HG03354 (cell line): ENCODE measurements at regions not wholly inside any gene's neighbourhood (a gene's known extent, or its start where the extent isn't known, plus 50 kb on each side); places are given as distances from the start of the nearest gene placed in this dataset.
"Not testable (repeated sequence)": the region's sequence is repeated elsewhere in the genome, so short reads cannot be mapped to it uniquely, and the experiment has no call there.

Experiments used
- ATAC-seq: cut with Tn5 transposase; IDR thresholded peaks from one replicate; pipeline ENCODE4 v1.9.1; 2021; ENCODE audit warnings: mild to moderate bottlenecking; ENCODE audit not compliant: unreplicated experiment, poor library complexity, severe bottlenecking

DNA sequence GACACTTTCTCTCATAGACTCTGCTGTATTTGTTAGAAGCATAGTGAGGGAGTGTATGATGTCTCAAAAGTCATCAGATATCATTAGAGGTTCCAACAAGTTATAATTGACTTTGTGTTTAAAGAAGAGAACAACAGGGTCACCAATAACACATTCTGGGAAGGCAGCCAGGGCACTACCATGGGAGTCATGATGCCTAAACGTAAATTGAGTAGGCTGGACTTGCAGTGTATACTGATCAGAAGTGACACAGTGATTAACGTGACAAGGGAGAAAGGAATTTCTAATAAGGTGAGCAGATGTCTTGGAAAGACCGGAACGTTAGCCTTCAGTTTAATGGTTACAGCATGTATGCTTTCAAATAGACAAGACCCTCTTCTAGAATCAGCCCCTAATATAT lies 973.2 kb downstream of the NCAM2 start:
- ATAC-seq = no peak

DNA sequence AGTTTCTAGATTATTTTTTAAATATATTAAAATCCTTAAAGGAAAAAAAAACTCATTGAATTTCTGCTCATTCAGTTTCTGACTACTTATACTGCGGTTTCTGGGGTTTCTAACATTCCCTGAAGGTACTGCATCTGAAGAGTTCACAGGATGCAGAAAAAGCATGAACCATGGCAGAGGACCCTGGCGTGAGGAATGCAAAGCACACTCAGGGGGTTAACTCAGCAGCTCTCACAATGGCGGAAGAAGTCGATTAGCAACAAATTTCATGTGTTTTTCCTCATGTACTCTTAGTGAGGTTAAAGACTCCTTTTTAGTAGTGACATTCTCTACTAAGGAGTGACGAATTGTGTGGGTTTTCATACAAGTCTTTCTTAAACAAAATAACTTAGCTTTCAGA lies 975.6 kb downstream of the NCAM2 start:
- no peak for ATAC-seq

DNA sequence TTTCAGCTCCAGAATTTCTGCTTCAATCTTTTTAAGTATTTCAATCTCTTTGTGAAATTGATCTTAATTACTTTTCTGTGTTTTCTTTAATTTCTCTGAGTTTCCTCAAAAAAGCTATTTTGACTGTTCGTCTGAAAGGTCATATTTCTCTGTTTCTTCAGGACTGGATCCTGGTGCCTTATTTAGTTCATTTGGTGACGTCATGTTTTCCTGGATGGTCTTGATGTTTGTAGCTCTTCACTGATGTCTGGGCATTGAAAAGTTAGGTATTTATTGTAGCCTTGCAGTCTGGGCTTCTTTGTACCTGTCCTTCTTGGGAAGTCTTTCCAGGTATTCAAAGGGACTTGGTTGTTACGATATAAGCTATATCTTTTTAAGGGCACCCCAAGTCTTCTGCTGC lies 998.7 kb downstream of the NCAM2 start:
- ATAC-seq = no peak

DNA sequence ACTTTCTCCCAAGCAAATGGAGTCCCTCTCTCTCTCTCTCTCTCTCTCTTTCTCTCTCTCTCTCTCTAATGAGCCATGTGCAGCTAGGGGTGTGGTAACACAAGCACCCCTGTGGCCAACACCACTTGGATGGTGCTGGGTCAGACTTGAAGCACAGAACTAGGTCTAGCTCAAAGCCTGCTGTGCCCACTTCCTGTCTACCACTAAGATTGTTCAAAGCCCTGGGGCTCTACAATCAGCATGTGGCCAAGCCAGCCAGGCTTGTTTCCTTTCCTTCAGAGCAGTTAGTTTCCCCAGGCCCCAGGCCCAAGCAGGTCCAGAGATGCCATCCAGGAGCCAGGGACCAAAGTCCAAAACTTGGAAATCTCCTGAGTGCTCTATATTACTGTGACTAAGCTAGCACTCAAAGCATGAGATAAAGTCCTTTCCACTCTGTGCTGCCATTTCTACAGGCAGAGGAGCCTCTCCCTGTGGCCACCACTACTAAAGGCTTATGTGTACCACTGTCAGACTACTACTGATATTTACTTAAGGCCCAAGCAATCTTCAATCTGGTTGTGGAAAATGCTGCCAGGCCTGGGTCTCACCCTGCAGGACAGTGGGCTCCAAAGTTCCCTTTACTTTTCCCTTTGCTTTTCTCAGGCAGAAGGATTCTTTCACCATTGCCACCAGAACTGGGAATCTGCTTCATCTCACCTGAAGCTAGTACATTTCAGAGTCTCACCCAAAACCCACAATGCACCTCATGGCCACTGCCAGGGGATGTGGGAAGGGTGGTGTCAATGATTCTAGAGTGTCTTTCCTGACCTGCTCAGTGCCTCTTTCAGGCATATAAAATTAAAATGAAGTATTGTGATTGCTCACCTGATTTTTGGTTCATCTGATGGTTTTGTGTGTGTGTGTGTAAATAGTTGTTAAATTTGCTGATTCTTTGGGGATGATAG lies 999.5 kb downstream of the NCAM2 start:
- no peak for ATAC-seq

DNA sequence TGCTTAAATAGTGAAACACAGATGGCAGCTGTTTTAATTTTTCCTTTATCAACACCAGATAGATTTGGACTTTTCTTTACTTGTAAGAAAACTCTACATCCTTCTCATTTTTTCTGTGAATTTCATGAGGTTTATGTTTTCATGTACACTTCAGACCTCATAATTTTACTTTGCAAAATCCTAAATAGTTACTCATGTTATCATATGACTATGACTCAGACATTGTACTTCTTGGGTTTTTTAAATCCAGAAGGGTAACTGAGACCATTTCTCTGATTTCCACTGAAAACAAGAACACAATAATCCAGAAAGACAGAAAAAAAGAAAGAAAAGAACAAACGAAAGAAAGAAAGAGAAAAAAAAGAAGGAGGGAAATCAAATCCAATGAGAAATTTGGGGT lies 1021.6 kb downstream of the NCAM2 start:
- ATAC-seq = no peak

DNA sequence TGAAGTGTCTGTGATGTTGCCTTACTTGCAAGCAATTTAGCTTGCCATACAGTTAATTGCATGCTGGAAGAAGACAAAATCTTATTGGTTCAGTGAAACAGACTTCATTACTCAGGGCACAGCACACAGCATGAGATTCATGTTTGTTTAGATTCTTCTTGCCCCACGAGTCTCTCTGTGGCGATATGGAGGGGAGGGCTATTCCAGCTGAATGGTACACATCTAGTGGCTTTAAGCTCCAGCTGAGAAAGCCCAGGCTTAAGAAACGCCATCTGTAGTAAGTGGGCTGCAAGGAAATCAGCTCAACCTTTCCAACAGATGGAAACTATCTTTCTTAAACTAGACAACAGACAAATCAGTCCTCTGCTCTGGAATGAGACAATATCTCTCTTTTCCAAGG lies 1022.0 kb downstream of the NCAM2 start:
- ATAC-seq = no peak

DNA sequence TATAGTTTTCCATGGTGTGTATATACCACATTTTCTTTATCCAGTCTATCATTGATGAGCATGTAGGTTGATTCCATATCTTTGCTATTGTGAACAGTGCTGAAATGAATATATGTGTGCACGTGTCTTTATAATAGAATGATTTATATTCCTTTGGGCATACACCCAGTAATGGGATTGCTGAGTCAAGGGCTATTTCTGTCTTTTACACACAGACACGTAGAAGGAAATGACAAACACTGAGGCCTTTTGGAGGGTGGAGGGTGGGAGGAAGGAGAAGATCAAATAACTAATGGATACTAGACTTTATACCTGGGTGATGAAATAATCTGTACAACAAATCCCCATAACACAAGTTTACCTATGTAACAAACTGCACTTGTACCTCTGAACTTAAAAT lies 1025.7 kb downstream of the NCAM2 start:
- not testable (repeated sequence) for ATAC-seq

DNA sequence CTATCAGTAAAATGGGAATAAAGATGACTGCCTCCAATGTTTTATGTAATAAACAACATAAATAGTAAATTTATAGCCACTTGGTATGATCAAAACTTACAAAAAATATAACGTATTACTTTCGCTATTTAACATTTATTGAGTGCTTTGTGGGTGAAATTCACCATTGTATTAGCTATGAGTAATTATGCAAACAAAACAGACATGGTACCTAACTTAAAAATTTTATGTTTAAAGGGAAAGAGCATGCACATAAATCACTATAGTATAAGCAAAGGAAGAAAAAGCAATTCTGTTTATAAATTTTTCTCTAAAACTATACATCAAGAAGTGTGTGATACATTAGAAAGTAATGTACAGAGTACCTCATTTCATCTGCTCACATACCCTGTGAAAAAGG lies 1046.2 kb downstream of the NCAM2 start:
- no peak for ATAC-seq

DNA sequence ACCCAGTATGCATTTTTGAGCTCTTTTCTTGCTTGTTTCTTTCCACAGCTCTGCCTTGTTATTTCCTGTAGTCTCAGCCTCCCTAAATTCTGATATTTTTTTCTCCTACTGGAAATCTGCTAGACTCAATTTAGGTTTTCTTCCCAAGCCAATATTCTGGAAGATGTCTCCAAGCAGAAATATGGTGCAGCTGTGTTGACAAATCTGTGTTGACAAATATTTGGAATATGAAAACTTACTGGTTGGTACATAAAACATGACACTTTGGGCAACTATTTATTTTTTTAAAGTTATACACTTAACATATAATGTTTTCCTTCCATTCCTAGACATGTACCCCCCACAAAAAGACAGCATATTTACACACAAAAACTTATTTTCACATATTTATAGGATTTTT lies 1048.4 kb downstream of the NCAM2 start:
- no peak for ATAC-seq

DNA sequence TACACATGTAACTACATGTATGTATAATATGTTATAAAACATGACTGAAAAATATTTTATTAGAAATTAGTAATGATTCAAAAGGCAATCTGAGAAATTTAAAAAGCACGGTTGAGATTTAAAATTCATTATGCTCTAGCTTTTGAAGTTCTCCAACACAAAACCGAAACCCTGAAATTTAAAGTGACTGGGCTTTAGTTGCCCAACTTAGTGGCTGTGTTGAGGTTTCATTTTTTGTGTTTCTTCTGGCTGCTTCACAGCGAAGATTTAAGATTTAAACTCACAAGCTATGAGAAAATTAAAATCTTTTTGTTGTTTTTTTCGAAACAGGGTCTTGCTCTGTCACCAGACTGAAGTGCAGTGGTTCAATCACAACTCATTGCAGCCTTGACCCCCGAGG lies 1058.7 kb downstream of the NCAM2 start:
- no peak for ATAC-seq

DNA sequence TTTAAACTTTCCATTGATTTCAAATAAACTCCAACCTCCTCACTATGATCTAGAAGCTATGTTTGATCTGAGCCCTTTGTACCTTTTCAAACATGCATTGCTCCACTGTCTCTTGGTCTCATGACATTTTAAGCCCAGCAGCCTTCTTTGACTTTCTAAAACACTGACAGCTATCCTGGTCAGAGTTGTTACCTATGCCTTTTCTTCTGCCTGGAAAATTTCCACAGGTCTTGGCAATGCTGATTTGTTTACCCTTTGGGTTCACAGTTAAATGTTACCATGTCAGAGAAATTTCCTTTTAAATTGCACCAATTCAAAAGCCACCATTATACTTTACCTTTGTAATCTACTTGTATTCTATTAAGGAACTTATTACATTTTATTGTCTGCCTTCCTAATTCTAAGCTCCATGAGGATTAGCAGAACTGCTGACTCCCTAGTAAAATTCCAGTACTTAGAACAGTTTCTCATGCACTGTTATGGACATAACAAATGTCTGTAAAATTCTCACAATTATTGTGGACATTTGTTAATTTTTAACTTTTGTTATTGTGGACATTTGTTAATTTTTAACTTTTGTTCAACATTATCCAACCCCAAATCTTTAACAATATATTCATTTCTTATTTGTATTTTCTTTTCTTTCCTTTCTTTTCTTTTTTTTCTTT lies 1064.4 kb downstream of the NCAM2 start:
- no peak for ATAC-seq

DNA sequence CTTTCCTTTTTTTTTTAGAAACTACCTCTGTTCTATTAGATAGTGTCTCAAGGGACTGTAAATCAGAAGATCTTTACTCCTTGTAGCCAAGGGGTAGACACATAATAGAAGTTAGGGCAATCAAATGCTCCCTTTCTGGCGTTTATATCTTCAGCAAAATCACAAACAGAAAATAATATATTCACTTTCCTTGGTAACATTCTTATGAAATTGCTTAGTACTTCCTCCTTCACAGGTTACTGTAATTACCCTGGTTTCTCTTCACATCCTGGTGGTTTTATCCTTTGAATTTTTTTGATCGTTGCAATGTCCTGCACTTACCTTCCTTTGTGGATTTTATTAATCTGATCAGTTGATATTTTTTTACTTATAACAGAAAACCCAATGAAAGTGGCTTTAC lies 1064.9 kb downstream of the NCAM2 start:
- ATAC-seq = no peak

DNA sequence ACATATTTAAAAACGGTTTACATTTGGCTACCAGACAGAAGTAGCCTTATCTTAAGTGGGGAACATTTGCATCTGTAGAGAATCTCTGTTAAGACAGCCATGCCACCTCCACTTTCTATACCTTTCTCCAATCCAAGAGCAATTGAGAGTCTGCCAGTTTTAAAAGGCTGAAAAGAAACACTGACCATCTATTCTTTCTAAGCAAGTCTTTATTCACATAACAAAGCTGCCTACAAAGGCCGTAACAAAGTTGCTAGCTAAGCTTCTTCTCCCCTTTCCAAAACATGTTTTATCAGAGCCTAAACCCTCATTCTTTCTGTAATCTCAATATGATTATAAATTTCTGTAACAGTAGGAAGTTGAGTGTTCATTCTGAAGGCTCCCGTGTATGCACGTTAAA lies 1078.3 kb downstream of the NCAM2 start:
- no peak for ATAC-seq

DNA sequence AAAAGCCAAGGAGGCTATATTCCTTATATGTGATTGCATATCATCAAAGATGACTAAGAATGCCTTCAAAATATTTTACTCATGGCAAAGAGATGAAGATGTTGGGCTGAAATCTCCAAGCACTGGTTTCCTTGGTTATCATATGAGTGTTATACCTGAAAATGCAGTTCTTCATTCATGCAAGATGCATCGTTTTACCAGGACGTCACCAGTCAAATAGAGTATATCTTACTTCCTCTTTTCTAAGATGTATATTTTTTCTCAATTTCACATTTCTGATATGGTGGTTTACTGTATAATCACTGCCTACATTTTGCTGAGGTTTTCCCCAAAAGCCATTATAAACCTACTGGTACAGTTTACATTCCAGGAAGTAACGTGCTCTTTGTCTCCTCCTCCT lies 1085.7 kb downstream of the NCAM2 start:
- ATAC-seq = no peak

DNA sequence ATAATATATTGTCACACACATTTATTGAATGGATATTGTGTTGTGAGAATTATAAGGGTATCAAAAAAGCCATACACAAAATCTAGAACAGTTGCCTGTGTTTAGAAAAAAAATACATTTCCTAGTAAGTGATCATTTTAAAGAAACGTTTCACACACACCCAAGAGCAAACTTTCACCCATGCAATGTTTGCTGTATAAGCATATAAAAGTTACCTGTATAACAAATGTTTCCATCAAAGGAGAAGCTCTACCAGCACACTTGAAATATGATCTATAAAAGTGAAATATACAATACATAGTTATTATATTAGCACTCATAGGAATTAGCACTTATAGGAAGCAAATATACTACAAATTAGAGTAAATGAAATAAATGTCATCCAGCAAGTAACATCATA lies 1098.1 kb downstream of the NCAM2 start:
- no peak for ATAC-seq

DNA sequence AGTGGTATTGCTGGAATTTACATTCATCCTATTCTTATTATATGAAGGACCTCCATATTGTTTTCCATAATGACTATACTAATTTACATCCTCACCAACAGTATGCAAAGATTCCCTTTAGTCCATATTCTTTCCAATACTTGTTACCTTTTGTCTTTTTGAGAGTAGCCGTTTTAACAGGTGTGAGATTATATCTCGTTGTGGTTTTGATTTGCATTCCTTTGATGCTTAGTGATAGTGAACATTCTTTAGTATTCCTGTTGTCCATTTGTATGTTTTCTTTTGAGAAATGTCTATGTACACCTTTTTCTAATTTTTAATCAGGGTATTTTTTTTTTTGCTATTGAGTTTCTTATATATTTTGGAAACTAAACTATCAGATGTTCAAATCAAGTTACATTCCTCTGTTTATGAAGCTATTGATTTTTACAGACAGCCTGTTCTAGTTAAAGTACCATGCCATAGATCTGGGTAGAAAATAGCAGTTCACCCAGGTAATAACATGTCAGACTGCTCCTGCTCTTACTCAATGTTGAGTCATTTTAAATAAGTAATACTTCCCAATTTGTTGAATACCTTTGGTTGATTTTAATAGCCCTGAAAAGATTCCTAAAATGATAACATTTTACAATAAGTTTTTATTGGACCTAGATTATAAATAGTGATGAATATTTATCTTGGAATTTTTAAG lies 1108.7 kb downstream of the NCAM2 start:
- ATAC-seq = no peak

DNA sequence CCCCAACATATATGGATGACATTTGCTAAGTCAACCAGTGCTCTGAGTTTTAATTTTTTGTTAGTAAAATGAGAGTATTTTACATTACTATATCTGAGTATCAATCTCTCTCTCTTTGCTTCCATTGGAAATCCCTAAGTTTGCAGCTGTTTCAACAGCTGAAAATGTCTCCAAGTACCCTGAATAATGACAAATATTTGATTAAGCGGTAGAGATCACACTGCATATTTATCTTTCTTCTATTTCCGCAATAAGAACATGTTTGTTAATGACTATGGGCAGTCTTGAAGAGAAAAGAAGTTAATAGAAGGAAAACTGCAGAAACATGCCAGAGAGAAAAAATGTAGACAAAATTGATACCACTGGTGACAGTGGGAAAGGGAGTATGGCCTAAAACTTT lies 1117.5 kb downstream of the NCAM2 start:
- ATAC-seq = no peak

DNA sequence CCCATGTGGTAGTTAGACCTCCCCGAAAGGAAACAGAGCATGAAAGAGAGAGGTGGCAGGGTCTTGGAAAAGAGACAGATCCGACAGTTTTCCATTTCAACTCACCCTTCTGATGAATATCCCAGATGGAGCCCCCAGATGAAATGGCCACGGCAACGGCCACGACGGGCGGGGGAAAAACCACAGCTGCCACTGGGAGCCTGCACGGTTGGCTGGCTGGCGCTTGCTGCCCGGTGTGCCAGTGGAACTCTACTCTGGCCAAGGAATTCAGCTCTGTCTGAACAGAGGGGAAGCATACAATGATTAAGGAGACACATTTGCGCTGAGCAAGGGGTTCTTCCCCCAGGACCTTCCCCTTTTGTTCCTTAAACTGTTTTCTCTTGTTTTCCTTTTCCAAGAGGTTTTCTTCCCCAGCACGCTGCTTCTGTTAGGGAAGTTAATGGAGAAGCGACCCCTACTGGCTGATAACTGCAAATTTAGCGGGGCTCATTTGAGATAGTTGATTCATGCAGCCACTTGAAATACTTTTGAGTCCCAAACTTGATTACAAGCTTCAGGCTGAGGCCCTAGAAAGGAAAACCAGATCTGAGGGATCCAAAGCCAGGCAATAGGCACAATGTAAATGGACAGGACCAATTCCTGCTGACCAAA lies 1122.5 kb downstream of the NCAM2 start:
- ATAC-seq = no peak

DNA sequence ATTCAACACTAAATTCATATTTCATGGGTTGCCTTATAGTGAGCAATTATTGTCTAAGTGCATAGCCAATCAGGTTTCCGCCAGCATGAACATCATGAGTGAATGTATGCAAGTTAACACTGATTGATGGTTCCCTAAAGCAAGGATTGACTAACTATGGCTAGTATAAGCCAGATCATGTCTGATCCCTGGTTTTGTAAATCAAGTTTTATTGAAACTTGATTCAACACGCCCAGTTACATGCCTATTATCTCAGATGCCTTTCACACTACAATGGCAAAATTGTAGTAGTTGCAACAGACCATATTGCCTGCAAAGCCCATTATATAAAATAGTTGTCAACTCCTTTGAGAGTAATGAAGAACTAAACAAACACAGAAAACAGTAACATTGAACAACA lies 1127.4 kb downstream of the NCAM2 start:
- no peak for ATAC-seq

DNA sequence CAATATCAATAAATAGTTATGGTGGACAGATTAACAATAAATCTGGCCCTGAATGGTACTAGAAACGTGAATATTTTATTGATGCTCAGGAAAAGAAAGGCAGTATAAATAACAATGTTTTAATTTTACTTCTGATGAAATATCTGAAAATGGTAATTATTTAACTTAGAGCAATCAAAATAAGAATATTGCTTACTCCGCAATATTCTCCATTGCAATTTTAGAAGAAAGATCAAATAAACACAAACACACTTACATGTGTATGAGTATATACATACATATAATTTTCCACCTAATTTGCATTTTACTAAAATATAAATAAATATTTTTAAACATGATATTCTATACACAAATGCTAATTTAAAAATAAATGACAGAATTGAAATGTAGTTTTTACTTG lies 1130.5 kb downstream of the NCAM2 start:
- ATAC-seq = no peak
